WTC11 (cell line): ENCODE measurements at regions not wholly inside any gene's neighbourhood (a gene's known extent, or its start where the extent isn't known, plus 50 kb on each side); places are given as distances from the start of the nearest gene placed in this dataset.

Experiments used
- ATAC-seq: fragments of 200-7000 bp; cut with Tn5 transposase; 2 replicates; pipeline ENCODE4 v1.10.0; 2021; ENCODE audit warnings: mild to moderate bottlenecking, moderate library complexity
- CTCF ChIA-PET: fragments of 300-600 bp; sonication (Branson Sonifier 250); formaldehyde crosslinking; loops from one replicate; lab custom pipeline; 2021; ENCODE audit warnings: antibody characterized with exemption; lab: Charles Lee
- POLR2A ChIA-PET: fragments of 350-600 bp; sonication (Branson Sonifier 250); formaldehyde crosslinking; loops from one replicate; lab custom pipeline; 2021; ENCODE audit warnings: antibody characterized with exemption; lab: Charles Lee
- DNase-seq: peaks from one replicate; pipeline ENCODE4 v3.0.0; 2021; ENCODE audit warnings: low spot score
- H3K27ac Mint-ChIP-seq: 2 replicates; pipeline ENCODE4 v1.8.0; 2021; ENCODE audit warnings: mixed read lengths
- H3K27me3 Mint-ChIP-seq: 2 replicates; pipeline ENCODE4 v1.8.0; 2021; ENCODE audit warnings: low read depth, mild to moderate bottlenecking, moderate library complexity, mixed read lengths
- H3K36me3 Mint-ChIP-seq: 2 replicates; pipeline ENCODE4 v1.8.0; 2021; ENCODE audit warnings: mixed read lengths
- H3K4me1 Mint-ChIP-seq: 2 replicates; pipeline ENCODE4 v1.8.0; 2022; ENCODE audit warnings: mixed read lengths
- H3K4me3 Mint-ChIP-seq: 2 replicates; pipeline ENCODE4 v1.8.0; 2021; ENCODE audit warnings: mild to moderate bottlenecking, moderate library complexity, mixed read lengths
- H3K9me3 Mint-ChIP-seq: 2 replicates; pipeline ENCODE4 v1.8.0; 2021; ENCODE audit warnings: mixed read lengths
- ATF1 ChIP-seq: sonication (generic); formaldehyde crosslinking; IDR thresholded peaks from 2 replicates; pipeline ENCODE4 v1.8.1; 2023; ENCODE audit warnings: mild to moderate bottlenecking, moderate library complexity, missing genetic modification reagents
- ATF3 ChIP-seq: sonication (generic); formaldehyde crosslinking; conservative IDR thresholded peaks from 2 replicates; pipeline ENCODE4 v1.8.1; 2022; ENCODE audit warnings: mild to moderate bottlenecking, missing genetic modification reagents
- CDX4 ChIP-seq: fragments of 250-450 bp; sonication (Bioruptor Pico); IDR thresholded peaks from 2 replicates; pipeline ENCODE4 v1.9.0; 2021; ENCODE audit warnings: moderate library complexity, mild to moderate bottlenecking, inconsistent platforms, borderline replicate concordance
- CREB1 ChIP-seq: sonication (generic); formaldehyde crosslinking; IDR thresholded peaks from 2 replicates; pipeline ENCODE4 v1.8.0; 2023; ENCODE audit warnings: mild to moderate bottlenecking, missing genetic modification reagents
- E2F1 ChIP-seq: sonication (generic); formaldehyde crosslinking; IDR thresholded peaks from 2 replicates; pipeline ENCODE4 v1.8.0; 2022; ENCODE audit warnings: mild to moderate bottlenecking, missing genetic modification reagents
- ERG ChIP-seq: fragments of 250-450 bp; sonication (Bioruptor Pico); IDR thresholded peaks from 2 replicates; pipeline ENCODE4 v1.8.0; 2021; ENCODE audit warnings: mild to moderate bottlenecking
- MLX ChIP-seq: sonication (generic); formaldehyde crosslinking; IDR thresholded peaks from 2 replicates; pipeline ENCODE4 v1.8.1; 2023; ENCODE audit warnings: mild to moderate bottlenecking, missing genetic modification reagents, moderate library complexity
- NFATC4 ChIP-seq: fragments of 250-450 bp; sonication (Bioruptor Pico); IDR thresholded peaks from 2 replicates; pipeline ENCODE4 v1.9.0; 2021; ENCODE audit warnings: mild to moderate bottlenecking
- OVOL2 ChIP-seq: fragments of 250-450 bp; sonication (Bioruptor Pico); IDR thresholded peaks from 2 replicates; pipeline ENCODE4 v1.9.0; 2021; ENCODE audit warnings: mild to moderate bottlenecking, borderline replicate concordance
- PREB ChIP-seq: sonication (generic); formaldehyde crosslinking; IDR thresholded peaks from 2 replicates; pipeline ENCODE4 v1.8.1; 2022; ENCODE audit warnings: mild to moderate bottlenecking, missing genetic modification reagents, moderate library complexity, borderline replicate concordance
- PRRX2 ChIP-seq: fragments of 250-450 bp; sonication (Bioruptor Pico); IDR thresholded peaks from 2 replicates; pipeline ENCODE4 v1.8.0; 2021; ENCODE audit warnings: mild to moderate bottlenecking
- RELA ChIP-seq: sonication (generic); formaldehyde crosslinking; IDR thresholded peaks from 2 replicates; pipeline ENCODE4 v1.8.1; 2022; ENCODE audit warnings: missing genetic modification reagents, mild to moderate bottlenecking, borderline replicate concordance
- SMAD4 ChIP-seq: sonication (generic); formaldehyde crosslinking; IDR thresholded peaks from 2 replicates; pipeline ENCODE4 v1.8.0; 2022; ENCODE audit warnings: mild to moderate bottlenecking, missing genetic modification reagents
- STAT6 ChIP-seq: sonication (generic); formaldehyde crosslinking; conservative IDR thresholded peaks from 2 replicates; pipeline ENCODE4 v1.8.1; 2023; ENCODE audit warnings: mild to moderate bottlenecking, low read depth, missing genetic modification reagents, moderate library complexity
- ZNF138 ChIP-seq: sonication (generic); formaldehyde crosslinking; conservative IDR thresholded peaks from 2 replicates; pipeline ENCODE4 v1.8.1; 2022; ENCODE audit warnings: mild to moderate bottlenecking, moderate library complexity, missing genetic modification reagents
- ZNF232 ChIP-seq: sonication (generic); formaldehyde crosslinking; IDR thresholded peaks from 2 replicates; pipeline ENCODE4 v1.8.0; 2022; ENCODE audit warnings: mild to moderate bottlenecking, missing genetic modification reagents
- ZNF317 ChIP-seq: sonication (generic); formaldehyde crosslinking; IDR thresholded peaks from 2 replicates; pipeline ENCODE4 v1.8.1; 2023; ENCODE audit warnings: low read depth, mild to moderate bottlenecking, moderate library complexity, missing genetic modification reagents, borderline replicate concordance
- ZNF416 ChIP-seq: fragments of 250-450 bp; sonication (Bioruptor Pico); IDR thresholded peaks from 2 replicates; pipeline ENCODE4 v1.9.0; 2021; ENCODE audit warnings: mild to moderate bottlenecking, inconsistent platforms

GRCh38 chr5:126365446-126366198 is 57.6 kb upstream of the GRAMD2B start:
- no peak for ATAC-seq
- H3K4me1 Mint-ChIP-seq, result peaks cover 33% of the 10 kb centered on the region

More at GRCh38 chr5:126365446-126366198, 57.6 kb upstream of the GRAMD2B start:
- no peaks in the 10 kb centered on the region for H3K36me3 Mint-ChIP-seq
- peaks cover 7% of the 10 kb centered on the region for H3K9me3 Mint-ChIP-seq
- no peaks in the 10 kb centered on the region; the same call in 1 of the 2 replicates for H3K27me3 Mint-ChIP-seq
- no peak overlapping the region for H3K27ac Mint-ChIP-seq
- no peak for DNase-seq
- no peak for TF ChIP-seq ZNF416 (CRISPR knock-in tag)
- no peak for TF ChIP-seq OVOL2
- no peak for TF ChIP-seq ERG (CRISPR knock-in tag)
- TF ChIP-seq ZNF232 (CRISPR knock-in tag), result no peak
- TF ChIP-seq CDX4 (CRISPR knock-in tag), result no peak
- no peak for TF ChIP-seq NFATC4
- TF ChIP-seq PRRX2 (CRISPR knock-in tag), result no peak
- TF ChIP-seq PREB (CRISPR knock-in tag), result no peak
- no peak for TF ChIP-seq SMAD4 (CRISPR knock-in tag)
- TF ChIP-seq RELA (CRISPR knock-in tag), result no peak
- no peak for TF ChIP-seq ATF1 (CRISPR knock-in tag)
- TF ChIP-seq STAT6, result no peak
- no peak for TF ChIP-seq ZNF317 (CRISPR knock-in tag)
- TF ChIP-seq CREB1, result no peak
- no peak for TF ChIP-seq ZNF138 (CRISPR knock-in tag)
- TF ChIP-seq E2F1 (CRISPR knock-in tag), result no peak
- TF ChIP-seq ATF3 (CRISPR knock-in tag), result no peak
- no peak for TF ChIP-seq MLX (CRISPR knock-in tag)
- H3K4me3 Mint-ChIP-seq, result no peak overlapping the region
- POLR2A ChIA-PET, result no interaction called here
- CTCF ChIA-PET, result interaction anchor here (0.7 to 1.4 kb wide), 3 partner anchors 17 to 173 kb away, joined by 3 to 6 read pairs (median 5); no protein-coding TSS in a partner anchor
